CD4-positive, alpha-beta memory T cell (primary cell): ENCODE measurements at regions not wholly inside any gene's neighbourhood (a gene's known extent, or its start where the extent isn't known, plus 50 kb on each side); places are given as distances from the start of the nearest gene placed in this dataset.

ENCODE experiments used
- CTCF ChIA-PET: fragments of 350-600 bp; sonication (Branson Sonifier 250); formaldehyde crosslinking; loops from one replicate; lab custom pipeline; 2021; ENCODE audit warnings: inconsistent platforms; ENCODE audit not compliant: partially characterized antibody; lab: Charles Lee
- POLR2A ChIA-PET: fragments of 350-600 bp; sonication (Branson Sonifier 250); formaldehyde crosslinking; loops from one replicate; lab custom pipeline; 2021; ENCODE audit not compliant: partially characterized antibody; lab: Charles Lee
- DNase-seq, 5 donors: peaks; one replicate each; pipeline versions ENCODE4 v3.0.0 to v3.0.0-alpha.2; 2020 to 2022; ENCODE audit warnings: mixed read lengths in 1 of 5
- H3K27ac ChIP-seq: one replicate; pipeline ENCODE4 v1.7.0; 2013; ENCODE audit warnings: low read depth, low read length
- H3K27me3 ChIP-seq: 2 replicates; pipeline ENCODE4 v1.7.0; 2013; ENCODE audit warnings: mild to moderate bottlenecking, low read length, moderate library complexity; ENCODE audit not compliant: insufficient read depth
- H3K36me3 ChIP-seq: 2 replicates; pipeline ENCODE4 v1.7.0; 2013; ENCODE audit warnings: mild to moderate bottlenecking, low read length, moderate library complexity; ENCODE audit not compliant: insufficient read depth
- H3K4me1 ChIP-seq: 2 replicates; pipeline ENCODE4 v1.7.0; 2013; ENCODE audit warnings: mild to moderate bottlenecking, low read length, moderate library complexity; ENCODE audit not compliant: insufficient read depth
- H3K4me3 ChIP-seq, 2 donors: one replicate each; pipeline ENCODE4 v1.7.0; 2013; ENCODE audit warnings: low read length in 2 of 2, mild to moderate bottlenecking in 1 of 2
- H3K9me3 ChIP-seq, 2 donors: one replicate each; pipeline ENCODE4 v1.7.0; 2013; ENCODE audit warnings: low read length in 2 of 2, control low read depth in 1 of 2; ENCODE audit not compliant: control insufficient read depth in 1 of 2
- H3K27ac Mint-ChIP-seq, 7 donors: one replicate each; pipeline ENCODE4 v1.8.0; 2020 to 2021; ENCODE audit warnings: mixed read lengths in 7 of 7, mild to moderate bottlenecking in 6 of 7, inconsistent platforms in 3 of 7, moderate library complexity in 3 of 7
- H3K27me3 Mint-ChIP-seq, 2 donors: one replicate each; pipeline ENCODE4 v1.8.0; 2020 to 2021; ENCODE audit warnings: mixed read lengths in 2 of 2
- H3K36me3 Mint-ChIP-seq, 2 donors: one replicate each; pipeline ENCODE4 v1.8.0; 2020 to 2021; ENCODE audit warnings: mixed read lengths in 2 of 2, inconsistent platforms in 1 of 2, mild to moderate bottlenecking in 1 of 2
- H3K4me1 Mint-ChIP-seq, 4 donors: one replicate each; pipeline ENCODE4 v1.8.0; 2020 to 2021; ENCODE audit warnings: mixed read lengths in 4 of 4, mild to moderate bottlenecking in 1 of 4
- H3K4me3 Mint-ChIP-seq, 8 donors: one replicate each; pipeline ENCODE4 v1.8.0; 2020 to 2021; ENCODE audit warnings: mixed read lengths in 8 of 8, mild to moderate bottlenecking in 7 of 8, moderate library complexity in 6 of 8, inconsistent platforms in 3 of 8
- H3K9me3 Mint-ChIP-seq, 8 donors: one replicate each; pipeline ENCODE4 v1.8.0; 2020 to 2021; ENCODE audit warnings: mixed read lengths in 8 of 8, mild to moderate bottlenecking in 5 of 8, inconsistent platforms in 3 of 8, moderate library complexity in 1 of 8
- intact Hi-C: fragments of 100-400 bp; cut with micrococcal nuclease; formaldehyde crosslinking; loops from one replicate; pipeline ENCODE4 v1.15.1; 2023

DNA sequence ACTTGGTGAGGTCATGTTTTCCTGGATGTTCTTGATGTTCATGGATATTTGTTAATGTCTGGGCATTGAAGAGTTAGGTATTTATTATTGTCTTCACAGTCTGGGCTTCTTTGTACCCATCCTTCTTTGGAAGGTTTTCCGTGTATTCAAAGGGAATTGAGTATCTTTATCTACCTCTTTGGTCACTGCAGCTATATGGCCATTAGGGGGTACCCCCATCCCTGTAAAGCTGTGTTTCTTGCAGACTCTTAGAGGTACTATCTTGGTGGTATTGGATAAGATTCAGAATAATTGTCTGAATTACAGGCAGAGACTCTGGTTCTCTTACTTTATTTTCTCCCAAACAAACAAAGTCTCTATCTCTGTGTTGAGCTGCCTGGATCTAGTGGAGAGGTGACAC is 401.6 kb upstream of the FSIP2 start:
- intact Hi-C loops, result no loop called here
- peaks cover 2 to 18% (median 7%) of the 10 kb centered on the region in 8 donors for H3K9me3 Mint-ChIP-seq
- ChIA-PET POLR2A (no interaction called here), CTCF (no interaction called here)
- H3K27me3 Mint-ChIP-seq, result no peaks in the 10 kb centered on the region
- no peaks in the 10 kb centered on the region for H3K36me3 Mint-ChIP-seq
- no peak for DNase-seq
- no peak overlapping the region for H3K4me3 Mint-ChIP-seq
- H3K4me1 Mint-ChIP-seq, result no peaks in the 10 kb centered on the region
- Histone ChIP-seq H3K9me3 (peaks cover 0 to 3% of the 10 kb centered on the region in 2 donors), H3K36me3 (no peaks in the 10 kb centered on the region), H3K4me3 (no peak overlapping the region), H3K27me3 (no peaks in the 10 kb centered on the region), H3K4me1 (no peaks in the 10 kb centered on the region), H3K27ac (no peak overlapping the region)
- H3K27ac Mint-ChIP-seq, result no peak overlapping the region

GRCh38 chr2:185338104-185338503 is 400.5 kb upstream of the FSIP2 start:
- no peaks in the 10 kb centered on the region for H3K27me3 ChIP-seq
- no peak overlapping the region for H3K4me3 Mint-ChIP-seq

GRCh38 chr2:185347445-185347844 is 391.2 kb upstream of the FSIP2 start:
- Mint-ChIP-seq H3K4me3 (no peak overlapping the region), H3K27ac (no peak overlapping the region), H3K4me1 (no peaks in the 10 kb centered on the region), H3K27me3 (no peaks in the 10 kb centered on the region), H3K36me3 (no peaks in the 10 kb centered on the region), H3K9me3 (peaks cover 0 to 8% (median 0%) of the 10 kb centered on the region in 8 donors)
- no peaks in the 10 kb centered on the region for H3K27me3 ChIP-seq
- H3K36me3 ChIP-seq, result no peaks in the 10 kb centered on the region
- no peaks in the 10 kb centered on the region for H3K4me1 ChIP-seq
- H3K27ac ChIP-seq, result no peak overlapping the region
- no peaks in the 10 kb centered on the region for H3K9me3 ChIP-seq
- no peak overlapping the region for H3K4me3 ChIP-seq
- no peak for DNase-seq
- ChIA-PET CTCF (no interaction called here), POLR2A (no interaction called here)
- intact Hi-C loops, result no loop called here

More at GRCh38 chr2:185338104-185338503, 400.5 kb upstream of the FSIP2 start:
- CTCF ChIA-PET, result no interaction called here
- Mint-ChIP-seq H3K9me3 (peaks cover 3 to 18% (median 8%) of the 10 kb centered on the region in 8 donors), H3K4me1 (no peaks in the 10 kb centered on the region), H3K27ac (no peak overlapping the region), H3K36me3 (no peaks in the 10 kb centered on the region), H3K27me3 (no peaks in the 10 kb centered on the region)
- Histone ChIP-seq H3K9me3 (peaks cover 0 to 3% of the 10 kb centered on the region in 2 donors), H3K36me3 (no peaks in the 10 kb centered on the region), H3K4me3 (no peak overlapping the region), H3K4me1 (no peaks in the 10 kb centered on the region), H3K27ac (no peak overlapping the region)
- no peak for DNase-seq
- POLR2A ChIA-PET, result no interaction called here
- intact Hi-C loops, result no loop called here

DNA sequence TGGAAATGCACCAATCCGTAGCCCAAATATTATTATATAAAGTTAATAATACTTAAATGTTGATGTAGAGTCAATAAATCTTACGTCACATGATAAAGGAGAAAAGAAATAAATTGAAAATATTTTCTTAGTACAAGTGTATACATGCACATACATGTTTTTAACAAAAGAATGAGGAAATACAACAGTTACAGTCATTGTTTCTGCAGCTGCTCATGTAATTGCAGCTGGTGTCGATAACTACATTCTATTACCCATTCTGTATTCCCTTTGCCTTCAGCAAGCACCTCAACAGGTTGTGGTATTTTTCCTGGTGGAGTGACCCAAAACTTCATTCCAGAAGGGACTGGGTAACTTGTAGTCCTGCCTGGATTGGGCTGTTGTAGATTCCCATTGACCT is 377.8 kb upstream of the FSIP2 start:
- peaks cover 0 to 6% (median 2%) of the 10 kb centered on the region in 8 donors for H3K9me3 Mint-ChIP-seq
- ChIA-PET CTCF (no interaction called here), POLR2A (no interaction called here)
- Histone ChIP-seq H3K27ac (no peak overlapping the region), H3K36me3 (no peaks in the 10 kb centered on the region), H3K9me3 (no peaks in the 10 kb centered on the region), H3K4me1 (no peaks in the 10 kb centered on the region), H3K4me3 (no peak overlapping the region), H3K27me3 (no peaks in the 10 kb centered on the region)
- H3K27ac Mint-ChIP-seq, result no peak overlapping the region
- intact Hi-C loops, result no loop called here
- H3K4me1 Mint-ChIP-seq, result no peaks in the 10 kb centered on the region
- no peak for DNase-seq
- no peak overlapping the region for H3K4me3 Mint-ChIP-seq
- H3K36me3 Mint-ChIP-seq, result no peaks in the 10 kb centered on the region
- no peaks in the 10 kb centered on the region for H3K27me3 Mint-ChIP-seq

DNA sequence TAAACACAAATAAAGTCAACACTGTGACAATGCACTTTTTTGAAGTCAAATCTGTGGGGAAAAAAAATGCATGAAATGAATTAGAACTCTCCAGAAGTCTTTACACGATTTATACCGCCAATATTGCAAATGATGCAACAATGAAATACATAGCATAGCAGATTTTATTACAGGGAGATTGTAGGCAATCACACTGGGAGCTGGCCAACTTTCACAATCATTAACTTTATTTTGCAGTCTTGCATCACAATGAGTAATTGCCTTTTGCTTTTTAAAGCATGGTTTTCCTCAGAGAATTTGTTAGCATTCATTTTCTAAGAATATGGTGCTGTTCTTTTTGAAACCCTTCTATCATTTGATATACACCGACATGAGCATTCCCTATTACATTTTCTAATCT is 366.4 kb upstream of the FSIP2 start:
- H3K4me3 ChIP-seq, result no peak overlapping the region
- CTCF ChIA-PET, result no interaction called here
- H3K27me3 Mint-ChIP-seq, result no peaks in the 10 kb centered on the region
- peaks cover 0 to 7% (median 0%) of the 10 kb centered on the region in 8 donors for H3K9me3 Mint-ChIP-seq
- H3K36me3 ChIP-seq, result no peaks in the 10 kb centered on the region
- H3K27ac ChIP-seq, result no peak overlapping the region
- DNase-seq, result no peak
- H3K36me3 Mint-ChIP-seq, result no peaks in the 10 kb centered on the region
- H3K27me3 ChIP-seq, result no peaks in the 10 kb centered on the region
- no peaks in the 10 kb centered on the region for H3K9me3 ChIP-seq
- H3K27ac Mint-ChIP-seq, result no peak overlapping the region
- intact Hi-C loops, result no loop called here
- H3K4me1 ChIP-seq, result no peaks in the 10 kb centered on the region
- H3K4me1 Mint-ChIP-seq, result no peaks in the 10 kb centered on the region
- H3K4me3 Mint-ChIP-seq, result no peak overlapping the region
- POLR2A ChIA-PET, result no interaction called here

DNA sequence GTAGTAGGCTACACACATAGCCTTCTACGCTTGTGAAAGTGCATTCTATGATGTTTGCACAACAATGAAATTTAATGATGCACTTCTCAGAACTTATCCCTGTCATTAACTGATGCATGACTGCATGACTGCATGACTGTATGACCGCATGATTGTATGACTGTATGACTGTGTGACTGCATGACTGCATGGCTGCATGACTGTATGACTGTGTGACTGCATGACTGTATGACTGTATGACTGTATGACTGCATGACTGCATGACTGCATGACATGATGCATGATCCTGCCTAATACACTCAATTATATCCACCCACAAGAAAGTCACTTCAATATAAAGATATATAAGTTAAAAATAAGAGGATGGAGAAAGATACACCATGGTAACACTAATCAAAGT is 365.4 kb upstream of the FSIP2 start:
- H3K4me3 ChIP-seq, result no peak overlapping the region
- no peak for DNase-seq
- no peaks in the 10 kb centered on the region for H3K36me3 ChIP-seq
- Mint-ChIP-seq H3K4me3 (no peak overlapping the region), H3K9me3 (peaks cover 0 to 9% (median 0%) of the 10 kb centered on the region in 8 donors), H3K27ac (no peak overlapping the region), H3K27me3 (no peaks in the 10 kb centered on the region), H3K36me3 (no peaks in the 10 kb centered on the region), H3K4me1 (no peaks in the 10 kb centered on the region)
- no peak overlapping the region for H3K27ac ChIP-seq
- intact Hi-C loops, result no loop called here
- ChIA-PET POLR2A (no interaction called here), CTCF (no interaction called here)
- H3K9me3 ChIP-seq, result no peaks in the 10 kb centered on the region
- no peaks in the 10 kb centered on the region for H3K27me3 ChIP-seq
- H3K4me1 ChIP-seq, result no peaks in the 10 kb centered on the region

DNA sequence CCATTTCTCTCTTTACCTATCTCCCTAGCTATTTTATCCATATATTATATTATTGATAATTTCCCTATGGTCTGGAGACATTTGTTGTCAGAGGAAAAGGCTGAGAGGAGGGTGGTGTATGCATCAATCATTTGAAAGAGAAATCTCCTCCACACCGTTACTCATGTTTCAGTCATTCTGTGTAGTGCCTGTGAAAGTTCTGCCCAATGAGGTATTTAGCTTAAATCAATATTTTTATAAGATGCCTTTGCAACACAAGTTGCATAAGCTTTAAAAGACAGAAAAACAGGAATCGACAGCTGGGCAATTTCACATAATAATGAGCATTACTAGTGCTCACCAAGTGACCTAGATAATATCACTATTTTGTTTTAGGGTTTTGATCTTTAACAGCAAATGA is 363.7 kb upstream of the FSIP2 start:
- H3K4me3 Mint-ChIP-seq, result no peak overlapping the region
- POLR2A ChIA-PET, result no interaction called here
- intact Hi-C loops, result no loop called here
- no peaks in the 10 kb centered on the region for H3K27me3 ChIP-seq
- peaks cover 0 to 6% (median 1%) of the 10 kb centered on the region in 8 donors for H3K9me3 Mint-ChIP-seq
- no peaks in the 10 kb centered on the region for H3K36me3 ChIP-seq
- no peaks in the 10 kb centered on the region for H3K36me3 Mint-ChIP-seq
- CTCF ChIA-PET, result interaction anchor here (0.8 kb wide), 1 partner anchor 8 kb away, joined by 3 read pairs; no protein-coding TSS in a partner anchor
- H3K4me3 ChIP-seq, result no peak overlapping the region
- H3K27ac ChIP-seq, result no peak overlapping the region
- no peak for DNase-seq
- no peaks in the 10 kb centered on the region for H3K27me3 Mint-ChIP-seq
- H3K4me1 Mint-ChIP-seq, result no peaks in the 10 kb centered on the region
- H3K27ac Mint-ChIP-seq, result no peak overlapping the region
- H3K4me1 ChIP-seq, result no peaks in the 10 kb centered on the region
- no peaks in the 10 kb centered on the region for H3K9me3 ChIP-seq

DNA sequence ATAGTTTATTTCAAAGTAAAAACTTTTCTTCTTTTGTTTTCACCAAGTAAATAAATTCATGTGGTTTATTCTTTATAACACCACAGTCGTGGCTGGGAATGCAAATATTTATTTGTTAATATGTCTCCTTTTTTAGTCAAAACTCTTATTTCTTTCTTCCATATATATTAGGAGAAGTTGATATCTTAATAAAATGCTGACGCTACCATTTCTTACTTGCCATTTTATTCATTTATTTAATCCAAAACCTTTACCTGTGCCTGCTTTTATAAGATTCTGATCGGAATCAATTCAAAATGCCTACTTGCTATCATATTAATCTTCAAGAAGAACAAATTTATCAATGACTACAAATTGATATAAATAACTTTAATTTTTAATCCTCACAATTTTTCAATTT is 362.9 kb upstream of the FSIP2 start:
- Histone ChIP-seq H3K4me1 (no peaks in the 10 kb centered on the region), H3K27ac (no peak overlapping the region), H3K9me3 (no peaks in the 10 kb centered on the region), H3K36me3 (no peaks in the 10 kb centered on the region), H3K27me3 (no peaks in the 10 kb centered on the region), H3K4me3 (no peak overlapping the region)
- Mint-ChIP-seq H3K27me3 (no peaks in the 10 kb centered on the region), H3K27ac (no peak overlapping the region), H3K9me3 (peaks cover 0 to 6% (median 0%) of the 10 kb centered on the region in 8 donors), H3K4me3 (no peak overlapping the region), H3K4me1 (no peaks in the 10 kb centered on the region), H3K36me3 (no peaks in the 10 kb centered on the region)
- intact Hi-C loops, result no loop called here
- POLR2A ChIA-PET, result no interaction called here
- DNase-seq, result no peak
- CTCF ChIA-PET, result no interaction called here
